H1 (cell line): ENCODE measurements at regions not wholly inside any gene's neighbourhood (a gene's known extent, or its start where the extent isn't known, plus 50 kb on each side); places are given as distances from the start of the nearest gene placed in this dataset.

Source experiments
- CTCF ChIA-PET: fragments of 300-600 bp; sonication (Branson Sonifier 250); formaldehyde crosslinking; loops from one replicate; lab custom pipeline; 2021; ENCODE audit not compliant: partially characterized antibody; lab: Charles Lee
- POLR2A ChIA-PET: fragments of 300-600 bp; sonication (Branson Sonifier 250); formaldehyde crosslinking; loops from one replicate; lab custom pipeline; 2021; ENCODE audit warnings: inconsistent platforms; ENCODE audit not compliant: partially characterized antibody; lab: Charles Lee
- DNase-seq, 2 experiments: peaks; one replicate each; pipeline versions ENCODE4 v3.0.0 to v3.0.0-alpha.2; 2010 to 2022; ENCODE audit warnings: low spot score in 2 of 2, low read depth in 1 of 2, mixed read lengths in 1 of 2
- FAIRE-seq: peaks from 2 replicates; lab custom pipeline; 2011; peaks lifted over from hg19 to GRCh38; lab: Jason Lieb, UNC
- H2AFZ ChIP-seq: 2 replicates; pipeline ENCODE4 v1.8.1; 2012; ENCODE audit warnings: low read length, inconsistent platforms
- H2AK5ac ChIP-seq: 2 replicates; pipeline ENCODE4 v1.6.1; 2013; ENCODE audit warnings: low read depth, low read length
- H2BK120ac ChIP-seq: replicated peaks from 2 replicates; pipeline ENCODE3; 2013; ENCODE audit warnings: low read depth, low read length, inconsistent platforms
- H2BK12ac ChIP-seq: 2 replicates; pipeline ENCODE4 v1.6.1; 2013; ENCODE audit warnings: low read depth, low read length
- H2BK15ac ChIP-seq: 2 replicates; pipeline ENCODE4 v1.6.1; 2013; ENCODE audit warnings: low read length
- H2BK20ac ChIP-seq: 2 replicates; pipeline ENCODE4 v1.6.1; 2013; ENCODE audit warnings: low read length
- H2BK5ac ChIP-seq: 2 replicates; pipeline ENCODE4 v1.6.1; 2013; ENCODE audit warnings: low read depth, low read length
- H3K14ac ChIP-seq: 2 replicates; pipeline ENCODE4 v1.6.1; 2013; ENCODE audit warnings: inconsistent platforms; ENCODE audit not compliant: insufficient read length
- H3K18ac ChIP-seq: 2 replicates; pipeline ENCODE4 v1.6.1; 2013; ENCODE audit warnings: low read length; ENCODE audit errors: extremely low read depth
- H3K23ac ChIP-seq: 2 replicates; pipeline ENCODE4 v1.6.1; 2013; ENCODE audit warnings: inconsistent platforms; ENCODE audit not compliant: insufficient read length
- H3K23me2 ChIP-seq: 2 replicates; pipeline ENCODE4 v1.6.1; 2013; ENCODE audit warnings: low read depth, low read length
- H3K27ac ChIP-seq: 2 replicates; pipeline ENCODE4 v1.6.1; 2011; ENCODE audit warnings: low read depth, low read length, inconsistent platforms
- H3K27me3 ChIP-seq, 4 experiments: replicated peaks in 1 of 4; 1 replicate in 1 of 4; 2 replicates in 3 of 4; pipeline versions ENCODE4 v1.6.1 to v1.8.1; 2011 to 2013; ENCODE audit warnings: low read length in 3 of 4, mild to moderate bottlenecking in 3 of 4, inconsistent platforms in 2 of 4, mixed read lengths in 2 of 4, moderate library complexity in 1 of 4; ENCODE audit not compliant: control insufficient read depth in 3 of 4, insufficient read depth in 3 of 4; ENCODE audit errors: extremely low read depth in 1 of 4
- H3K36me3 ChIP-seq, 4 experiments: 2 replicates each; pipeline versions ENCODE4 v1.6.1 to v1.8.1; 2011 to 2013; ENCODE audit warnings: mild to moderate bottlenecking in 4 of 4, low read length in 3 of 4, moderate library complexity in 2 of 4, control low read depth in 1 of 4, inconsistent platforms in 1 of 4; ENCODE audit not compliant: insufficient read depth in 4 of 4, control insufficient read depth in 2 of 4
- H3K4ac ChIP-seq: replicated peaks from 2 replicates; pipeline ENCODE3; 2013; ENCODE audit warnings: low read length, low read depth, mixed read lengths, inconsistent platforms; ENCODE audit not compliant: insufficient read length
- H3K4me1 ChIP-seq, 4 experiments: replicated peaks in 1 of 4; 1 replicate in 1 of 4; 2 replicates in 3 of 4; pipeline versions ENCODE4 v1.6.1 to v1.8.1; 2011 to 2013; ENCODE audit warnings: low read length in 3 of 4, inconsistent platforms in 2 of 4, mixed read lengths in 1 of 4; ENCODE audit not compliant: insufficient read depth in 4 of 4, control insufficient read depth in 3 of 4
- H3K4me2 ChIP-seq, 2 experiments: 2 replicates each; pipeline versions ENCODE4 v1.6.1 to v1.8.1; 2011 to 2013; ENCODE audit warnings: low read depth in 2 of 2, low read length in 2 of 2, control low read depth in 1 of 2, inconsistent platforms in 1 of 2, mild to moderate bottlenecking in 1 of 2; ENCODE audit not compliant: insufficient read depth in 1 of 2
- H3K4me3 ChIP-seq, 4 experiments: fragments of 200-600, 300-600 bp in 1 of 4; sonication (generic), shearing (Covaris generic), sonication (Bioruptor Twin) in 1 of 4; 2 replicates each; pipeline versions ENCODE4 v1.5.1 to v1.8.1; 2011 to 2016; ENCODE audit warnings: low read length in 4 of 4, low read depth in 3 of 4, control low read depth in 2 of 4, inconsistent platforms in 2 of 4, mild to moderate bottlenecking in 2 of 4, mixed read lengths in 1 of 4, moderate library complexity in 1 of 4; ENCODE audit not compliant: insufficient read depth in 2 of 4; ENCODE audit errors: extremely low read depth in 1 of 4
- H3K56ac ChIP-seq: replicated peaks from 2 replicates; pipeline ENCODE3; 2013; ENCODE audit warnings: low read depth, mild to moderate bottlenecking, mixed read lengths, low read length, inconsistent platforms; ENCODE audit not compliant: insufficient read length
- H3K79me1 ChIP-seq: 2 replicates; pipeline ENCODE4 v1.6.1; 2013; ENCODE audit warnings: low read depth, low read length, control low read depth
- H3K79me2 ChIP-seq, 2 experiments: 2 replicates each; pipeline versions ENCODE4 v1.6.1 to v1.8.1; 2012 to 2013; ENCODE audit warnings: low read length in 2 of 2, mild to moderate bottlenecking in 2 of 2, inconsistent platforms in 1 of 2; ENCODE audit not compliant: insufficient read depth in 2 of 2, control insufficient read depth in 1 of 2
- H3K9ac ChIP-seq, 4 experiments: replicated peaks in 1 of 4; 1 replicate in 1 of 4; 2 replicates in 3 of 4; pipeline versions ENCODE4 v1.6.1 to v1.8.1; 2011 to 2013; ENCODE audit warnings: low read depth in 3 of 4, low read length in 3 of 4, control low read depth in 2 of 4, mild to moderate bottlenecking in 2 of 4, moderate library complexity in 2 of 4, inconsistent platforms in 1 of 4; ENCODE audit errors: extremely low read depth in 1 of 4
- H3K9me3 ChIP-seq, 2 experiments: 2 replicates each; pipeline versions ENCODE4 v1.6.1 to v1.8.1; 2012 to 2013; ENCODE audit warnings: mild to moderate bottlenecking in 2 of 2, moderate library complexity in 2 of 2, control low read depth in 1 of 2, inconsistent platforms in 1 of 2, low read depth in 1 of 2, low read length in 1 of 2, mixed read lengths in 1 of 2; ENCODE audit not compliant: insufficient read depth in 2 of 2
- H4K20me1 ChIP-seq, 2 experiments: replicated peaks in 1 of 2; 2 replicates each; pipeline versions ENCODE3 to v1.8.1; 2011 to 2013; ENCODE audit warnings: inconsistent platforms in 2 of 2, low read length in 2 of 2, mild to moderate bottlenecking in 1 of 2; ENCODE audit not compliant: insufficient read depth in 2 of 2, control insufficient read depth in 1 of 2
- H4K5ac ChIP-seq: 2 replicates; pipeline ENCODE4 v1.6.1; 2013; ENCODE audit warnings: low read length, low read depth, mixed read lengths, inconsistent platforms; ENCODE audit not compliant: insufficient read length
- H4K8ac ChIP-seq: 2 replicates; pipeline ENCODE4 v1.8.0; 2013; ENCODE audit warnings: mild to moderate bottlenecking, moderate library complexity, low read length, inconsistent platforms; ENCODE audit not compliant: insufficient read depth; ENCODE audit errors: extremely low read depth
- H4K91ac ChIP-seq: replicated peaks from 2 replicates; pipeline ENCODE3; 2013; ENCODE audit warnings: low read length, mixed read lengths, inconsistent platforms; ENCODE audit not compliant: insufficient read length
- BACH1 ChIP-seq: IDR thresholded peaks from 2 replicates; pipeline ENCODE4 v1.6.1; 2012; ENCODE audit warnings: low read length, improper control_type of control experiment
- BRCA1 ChIP-seq: IDR thresholded peaks from 2 replicates; pipeline ENCODE4 v1.6.1; 2012; ENCODE audit warnings: low read depth, low read length, improper control_type of control experiment
- CREB1 ChIP-seq: IDR thresholded peaks from 2 replicates; pipeline ENCODE4 v1.6.1; 2012; ENCODE audit warnings: inconsistent platforms
- EZH2 ChIP-seq: fragments of 200-600 bp; sonication (generic); IDR thresholded peaks from 2 replicates; pipeline ENCODE4 v1.7.1; 2012; ENCODE audit warnings: low read depth, mild to moderate bottlenecking, moderate library complexity, low read length, inconsistent platforms; ENCODE audit not compliant: severe bottlenecking
- HDAC2 ChIP-seq, 2 experiments: fragments of 300-600 bp in 1 of 2; sonication (generic) in 1 of 2; IDR thresholded peaks; 2 replicates each; pipeline ENCODE4 v1.6.1; 2011 to 2012; ENCODE audit warnings: low read depth in 2 of 2, low read length in 2 of 2, mild to moderate bottlenecking in 2 of 2, moderate library complexity in 2 of 2, borderline replicate concordance in 1 of 2, inconsistent platforms in 1 of 2
- KDM5A ChIP-seq: fragments of 200-600 bp; IDR thresholded peaks from 2 replicates; pipeline ENCODE4 v1.7.1; 2012; ENCODE audit warnings: mild to moderate bottlenecking, low read length, inconsistent platforms, mixed read lengths
- PHF8 ChIP-seq: fragments of 200-600 bp; sonication (generic); conservative IDR thresholded peaks from 2 replicates; pipeline ENCODE4 v1.7.1; 2012; ENCODE audit warnings: low read depth, mild to moderate bottlenecking, inconsistent platforms, low read length, moderate library complexity
- RNF2 ChIP-seq: fragments of 200-900, 300-1000 bp; sonication (generic); IDR thresholded peaks from 2 replicates; pipeline ENCODE4 v1.7.1; 2016; ENCODE audit warnings: borderline replicate concordance, low read depth, mild to moderate bottlenecking, antibody characterized with exemption, low read length; ENCODE audit not compliant: poor library complexity, severe bottlenecking; ENCODE audit errors: missing control alignments
- SP1 ChIP-seq: IDR thresholded peaks from 2 replicates; pipeline ENCODE4 v1.6.1; 2011; ENCODE audit warnings: low read depth, low read length
- YY1 ChIP-seq: IDR thresholded peaks from 2 replicates; pipeline ENCODE4 v1.6.1; 2011; ENCODE audit warnings: low read depth, mild to moderate bottlenecking, low read length
- WGBS, 2 experiments: shearing (Covaris generic) in 1 of 2; methylation state at CpG; one replicate each; pipeline versions ENCODE4 v1.1.6 to v1.1.7; 2013 to 2015; ENCODE audit warnings: low lambda C conversion rate in 2 of 2, mixed read lengths in 2 of 2, inconsistent platforms in 1 of 2, low coverage in 1 of 2, missing lambda C conversion rate in 1 of 2; ENCODE audit not compliant: insufficient replicate concordance in 2 of 2, insufficient coverage in 1 of 2, insufficient read length in 1 of 2; ENCODE audit errors: extremely low coverage in 1 of 2, missing lambda C conversion rate in 1 of 2; 5-methylcytosine and 5-hydroxymethylcytosine counted together
- TF ChIP-seq, protein P1 (sequence below): IDR thresholded peaks from 2 replicates; pipeline ENCODE4 v1.6.1; 2011; ENCODE audit warnings: low read length, improper control_type of control experiment
- TF ChIP-seq, protein P2 (sequence below): IDR thresholded peaks from 2 replicates; pipeline ENCODE4 v1.6.1; 2011; ENCODE audit warnings: low read depth, mild to moderate bottlenecking, low read length; ENCODE audit not compliant: insufficient read depth

DNA sequence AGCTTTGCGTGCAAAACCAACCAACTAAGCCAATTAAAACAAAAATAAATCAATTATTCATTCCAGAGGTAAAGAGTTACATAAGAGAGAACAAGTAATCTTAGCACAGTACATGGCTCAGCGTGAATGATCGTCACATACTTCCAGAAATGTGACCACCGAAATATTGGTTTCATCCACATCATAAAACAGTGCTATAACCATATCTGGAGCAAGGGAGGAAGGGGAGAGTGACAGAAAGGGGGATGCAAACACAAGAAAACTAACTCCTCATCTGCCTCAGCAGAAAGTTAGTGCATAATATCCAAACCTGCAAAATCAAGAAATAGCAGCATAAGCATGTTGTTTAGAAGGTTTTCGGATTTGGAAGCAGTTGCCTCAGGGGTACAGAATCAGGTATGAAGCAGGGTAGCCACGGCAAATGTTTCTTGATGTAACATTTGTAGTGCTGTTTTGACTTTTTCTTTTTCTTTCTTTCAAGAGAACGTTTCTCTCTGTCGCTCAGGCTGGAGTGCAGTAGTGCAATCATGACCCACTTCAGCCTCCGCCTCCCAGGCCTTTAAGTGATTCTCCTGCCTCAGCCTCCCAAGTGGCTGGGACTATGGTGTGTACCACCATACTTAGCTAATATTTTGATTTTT, 93.9 kb upstream of the EGLN3 start:
- Histone ChIP-seq H4K8ac (no peak overlapping the region), H3K14ac (no peak overlapping the region), H3K4me3 (no peak overlapping the region), H3K36me3 (no peaks in the 10 kb centered on the region), H3K27ac (no peak overlapping the region), H2BK5ac (no peak overlapping the region), H2BK120ac (no peak overlapping the region), H4K20me1 (no peaks in the 10 kb centered on the region), H4K91ac (no peak overlapping the region), H2AFZ (no peak overlapping the region), H3K18ac (no peak overlapping the region), H3K23me2 (peaks cover 1% of the 10 kb centered on the region; the same call in 1 of the 2 replicates), H3K4me2 (no peak overlapping the region), H4K5ac (no peak overlapping the region), H3K9ac (no peak overlapping the region), H2AK5ac (no peak overlapping the region), H3K23ac (no peak overlapping the region), H3K4me1 (peaks cover 0 to 6% (median 1%) of the 10 kb centered on the region in 4 experiments; a peak in 3 of 7 replicates), H3K56ac (no peak overlapping the region), H2BK20ac (no peak overlapping the region; the same call in 1 of the 2 replicates), H3K4ac (no peak overlapping the region), H2BK12ac (no peak overlapping the region), H3K79me2 (no peaks in the 10 kb centered on the region), H3K79me1 (no peaks in the 10 kb centered on the region), H3K27me3 (no peaks in the 10 kb centered on the region), H2BK15ac (no peak overlapping the region), H3K9me3 (no peaks in the 10 kb centered on the region)
- CTCF ChIA-PET, result no interaction called here
- no peak for DNase-seq
- no peak for FAIRE-seq
- POLR2A ChIA-PET, result no interaction called here
- 95% methylated on average over 9 of the region's 9 CpGs; no CpG with 5 or more reads in 1 of the 2 experiments for WGBS, 2 experiments
- no peak for TF ChIP-seq KDM5A
- TF ChIP-seq BRCA1, result no peak
- TF ChIP-seq, protein P1, sequence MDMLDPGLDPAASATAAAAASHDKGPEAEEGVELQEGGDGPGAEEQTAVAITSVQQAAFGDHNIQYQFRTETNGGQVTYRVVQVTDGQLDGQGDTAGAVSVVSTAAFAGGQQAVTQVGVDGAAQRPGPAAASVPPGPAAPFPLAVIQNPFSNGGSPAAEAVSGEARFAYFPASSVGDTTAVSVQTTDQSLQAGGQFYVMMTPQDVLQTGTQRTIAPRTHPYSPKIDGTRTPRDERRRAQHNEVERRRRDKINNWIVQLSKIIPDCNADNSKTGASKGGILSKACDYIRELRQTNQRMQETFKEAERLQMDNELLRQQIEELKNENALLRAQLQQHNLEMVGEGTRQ, result no peak
- TF ChIP-seq CREB1, result no peak
- no peak for TF ChIP-seq PHF8
- no peak for TF ChIP-seq YY1
- no peak for TF ChIP-seq BACH1
- no peak for TF ChIP-seq SP1
- TF ChIP-seq RNF2, result no peak
- TF ChIP-seq HDAC2 (IDR thresholded peaks at IDR 0.05; ENCODE audit: borderline replicate concordance in 1 of 2, low read depth in 2 of 2, low read length in 2 of 2), result no peak
- no peak for TF ChIP-seq EZH2
- TF ChIP-seq, protein P2, sequence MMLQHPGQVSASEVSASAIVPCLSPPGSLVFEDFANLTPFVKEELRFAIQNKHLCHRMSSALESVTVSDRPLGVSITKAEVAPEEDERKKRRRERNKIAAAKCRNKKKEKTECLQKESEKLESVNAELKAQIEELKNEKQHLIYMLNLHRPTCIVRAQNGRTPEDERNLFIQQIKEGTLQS, result no peak
